ENCODE measurements at regions not wholly inside any gene's neighbourhood (a gene's known extent, or its start where the extent isn't known, plus 50 kb on each side); places are given as distances from the start of the nearest gene placed in this dataset.

GRCh38 chr12:75819512-75819911 is 212.1 kb downstream of the PHLDA1 start:
- TF ChIP-seq CTCF (conservative IDR thresholded peaks at IDR 0.05; ENCODE audit: low read length) (no peak), EZH2phosphoT487 (IDR thresholded peaks at IDR 0.05; ENCODE audit: borderline replicate concordance) (no peak)

All from Loucy (cell line).